TTC549 (cell line): ENCODE measurements at regions not wholly inside any gene's neighbourhood (a gene's known extent, or its start where the extent isn't known, plus 50 kb on each side); places are given as distances from the start of the nearest gene placed in this dataset.

Experiments
- FAIRE-seq: peaks from 2 replicates; lab custom pipeline; 2012; peaks lifted over from hg19 to GRCh38; lab: Jason Lieb, UNC

DNA sequence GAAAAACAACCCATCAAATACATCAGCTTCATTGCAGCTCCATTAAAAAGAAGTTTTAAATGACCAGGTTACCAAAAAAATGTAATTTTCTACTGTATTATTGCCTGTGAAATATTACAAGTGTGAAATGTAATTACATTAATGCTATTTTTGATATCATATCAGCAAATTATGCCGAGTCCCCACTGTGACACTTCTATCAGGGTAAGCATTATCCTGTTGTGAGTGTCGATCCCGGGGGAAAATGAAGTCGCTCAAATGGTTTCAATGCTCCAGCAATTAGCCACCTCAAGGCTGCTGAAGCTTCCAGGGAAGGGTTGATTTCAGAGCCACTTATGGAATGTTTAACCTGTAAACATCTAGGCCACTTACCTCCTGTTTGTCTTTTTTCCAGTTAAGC lies 70.4 kb downstream of the RCN1 start:
- FAIRE-seq, result no peak

DNA sequence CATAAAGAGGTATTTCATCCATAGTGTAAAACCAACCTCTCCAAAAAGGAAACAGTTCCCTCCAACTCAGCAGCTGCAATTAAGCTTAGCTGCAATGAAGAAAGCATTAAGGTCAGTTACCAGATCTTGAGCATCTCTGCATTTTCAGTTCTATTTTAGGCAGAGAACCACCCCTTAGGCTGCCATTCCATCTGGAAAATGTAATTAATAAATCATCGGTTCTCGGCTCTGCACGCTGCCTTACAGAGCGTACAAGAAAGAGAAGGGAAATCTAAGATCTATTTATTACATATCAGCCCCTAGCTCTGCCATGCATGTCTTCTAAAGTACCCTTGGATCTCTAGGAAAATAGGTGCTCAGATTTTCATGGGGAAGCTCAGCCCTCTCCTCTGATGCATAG lies 71.5 kb downstream of the RCN1 start:
- FAIRE-seq, result no peak

DNA sequence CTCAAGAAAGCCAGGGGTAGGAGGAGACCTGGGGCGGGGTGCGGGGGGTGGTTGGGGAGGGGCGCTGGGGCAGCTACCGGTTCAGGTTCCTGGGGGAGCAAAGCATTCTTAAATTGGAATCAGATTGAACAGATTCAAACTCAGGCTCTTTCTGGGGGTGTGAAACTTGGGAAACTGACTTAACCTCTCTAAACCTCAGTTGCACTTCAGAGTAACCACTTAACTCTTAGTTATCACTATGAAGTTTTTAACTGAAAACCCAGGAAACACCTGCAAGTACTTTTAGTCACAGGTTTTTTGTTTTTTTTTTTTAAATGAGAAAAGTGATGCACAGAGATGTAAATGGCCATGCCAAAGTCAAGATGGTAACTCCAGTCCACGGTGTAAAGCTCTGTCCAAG lies 72.0 kb downstream of the RCN1 start:
- no peak for FAIRE-seq

- no peak for FAIRE-seq
Measured at GRCh38 chr11:32163557-32163956, 72.7 kb downstream of the RCN1 start.

DNA sequence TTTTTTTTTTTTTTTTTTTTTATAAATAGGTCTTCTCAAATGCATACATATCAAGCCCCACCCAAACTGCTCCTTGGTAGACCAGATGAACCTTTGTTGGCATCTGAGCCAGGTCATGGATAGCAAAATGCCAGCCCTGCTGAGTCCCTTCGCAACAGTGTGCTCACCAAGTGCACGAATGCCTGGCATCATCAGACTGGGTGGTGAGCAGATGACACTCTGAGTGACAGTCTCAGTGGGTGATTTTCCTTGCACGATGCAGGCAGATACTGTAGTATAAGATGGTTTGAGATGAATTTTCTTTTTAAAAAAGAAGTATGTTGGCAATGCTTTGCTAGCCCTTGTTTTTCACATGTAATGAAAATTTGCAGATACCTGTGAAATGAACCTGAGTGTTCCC lies 74.0 kb downstream of the RCN1 start:
- FAIRE-seq, result no peak

GRCh38 chr11:32168924-32169323 lies 78.0 kb downstream of the RCN1 start:
- FAIRE-seq, result no peak

DNA sequence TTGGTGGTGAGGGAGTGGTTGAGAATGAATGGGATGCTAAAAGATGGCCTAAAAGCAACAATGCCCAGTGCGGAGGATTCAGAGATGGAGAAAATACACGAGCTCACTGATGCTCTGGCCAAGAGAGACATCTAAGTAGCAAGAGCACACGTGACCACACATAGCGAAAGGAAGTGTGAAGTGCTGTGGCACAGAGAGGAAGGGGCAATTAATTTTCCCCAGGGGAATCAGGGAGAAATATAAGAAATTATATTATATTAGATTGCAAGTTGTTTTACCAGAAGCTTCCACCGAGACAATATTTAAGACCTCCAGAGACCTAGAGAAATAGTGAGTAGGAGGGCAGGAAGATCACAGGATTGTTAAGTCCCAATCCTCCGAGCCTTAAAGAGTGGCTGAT lies 80.6 kb downstream of the RCN1 start:
- FAIRE-seq, result no peak

- no peak for FAIRE-seq
Measured at GRCh38 chr11:32172041-32172847, 81.4 kb downstream of the RCN1 start.

GRCh38 chr11:32172848-32173834 lies 82.3 kb downstream of the RCN1 start:
- no peak for FAIRE-seq

- no peak for FAIRE-seq
Measured at GRCh38 chr11:32173977-32174376, 83.1 kb downstream of the RCN1 start.

DNA sequence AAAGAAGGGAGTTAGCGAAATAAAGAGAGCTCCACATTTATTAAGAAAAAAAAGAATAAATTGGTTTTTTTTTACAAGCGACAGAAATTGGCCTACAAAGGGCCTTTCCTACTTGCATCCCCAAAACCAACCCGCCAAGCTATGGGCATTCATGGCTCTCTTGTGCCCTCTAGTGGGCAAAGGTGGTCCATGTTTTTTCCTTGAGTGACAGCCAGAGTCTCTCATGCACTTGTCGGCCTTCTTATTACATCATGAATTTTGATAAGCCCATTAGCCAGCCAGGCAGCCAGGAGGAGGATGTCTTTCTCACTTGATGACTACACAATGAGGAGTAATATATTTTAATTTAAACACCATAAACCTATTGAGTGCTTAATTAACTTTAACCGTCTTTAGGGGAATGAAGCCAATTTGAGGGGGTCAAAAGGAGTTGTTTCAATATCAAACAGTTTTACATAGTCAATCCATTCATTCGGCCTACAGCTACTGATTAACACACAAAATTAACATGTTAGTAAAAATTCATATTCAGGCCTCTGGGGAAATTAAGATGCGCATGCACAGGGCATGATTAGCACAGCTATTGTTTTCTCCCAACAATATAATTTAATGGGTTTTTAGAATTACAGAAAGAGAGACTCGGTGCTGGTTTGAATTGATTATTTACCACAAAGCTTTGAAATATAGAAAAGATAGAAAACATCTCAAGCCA lies 85.5 kb downstream of the RCN1 start:
- FAIRE-seq, result peak; percentile 58

GRCh38 chr11:32178692-32179091 lies 87.8 kb downstream of the RCN1 start:
- no peak for FAIRE-seq

GRCh38 chr11:32183512-32183911 lies 92.6 kb downstream of the RCN1 start:
- no peak for FAIRE-seq

GRCh38 chr11:32184041-32184722 lies 93.3 kb downstream of the RCN1 start:
- no peak for FAIRE-seq

- no peak for FAIRE-seq
Measured at GRCh38 chr11:32184723-32185376, 94.0 kb downstream of the RCN1 start.

- FAIRE-seq, result no peak
Measured at GRCh38 chr11:32186118-32186517, 95.2 kb downstream of the RCN1 start.

- no peak for FAIRE-seq
Measured at GRCh38 chr11:32187111-32187510, 96.2 kb downstream of the RCN1 start.

DNA sequence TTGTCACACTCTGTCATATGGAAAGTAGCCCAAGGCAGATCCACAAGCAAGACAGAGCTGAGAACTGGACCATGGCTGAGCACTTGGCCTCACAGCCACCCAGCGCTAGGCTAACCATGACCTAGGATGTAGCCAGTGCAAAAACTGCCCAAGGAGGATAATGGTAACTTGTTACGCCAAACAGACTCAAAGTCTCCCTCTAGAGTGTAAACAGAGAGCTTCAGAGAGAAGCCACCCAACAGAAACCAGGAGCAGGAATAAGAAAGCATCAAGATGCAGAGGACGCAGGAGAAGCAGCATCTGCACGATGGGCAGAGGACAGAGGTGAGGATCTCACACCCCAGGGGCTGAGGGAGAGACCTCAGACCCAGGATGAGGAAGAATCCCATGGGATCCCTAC lies 97.9 kb downstream of the RCN1 start:
- FAIRE-seq, result no peak

DNA sequence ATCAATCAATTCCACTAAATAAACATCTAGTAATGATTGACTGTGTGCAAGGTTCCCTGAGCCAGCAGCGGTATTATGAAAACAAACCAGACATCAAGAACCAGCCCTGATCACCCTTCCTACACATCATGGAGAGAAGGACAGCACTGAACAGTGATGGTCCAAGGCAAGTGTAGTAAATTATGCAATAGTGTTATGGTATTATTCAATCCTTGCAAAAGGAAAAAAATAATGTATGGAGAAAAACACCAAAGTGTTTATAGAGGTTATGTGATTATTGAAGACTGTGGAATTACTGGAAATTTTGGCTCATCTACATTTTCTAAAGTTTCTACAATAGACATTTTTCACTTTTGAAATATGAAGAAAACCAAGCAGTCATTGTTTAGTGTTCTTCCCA lies 105.3 kb downstream of the RCN1 start:
- no peak for FAIRE-seq

GRCh38 chr11:32198053-32198452 lies 107.2 kb downstream of the RCN1 start:
- FAIRE-seq, result no peak

GRCh38 chr11:32200136-32200847 lies 109.4 kb downstream of the RCN1 start:
- FAIRE-seq, result no peak
